ENCODE measurements at regions not wholly inside any gene's neighbourhood (a gene's known extent, or its start where the extent isn't known, plus 50 kb on each side); places are given as distances from the start of the nearest gene placed in this dataset.

DNA sequence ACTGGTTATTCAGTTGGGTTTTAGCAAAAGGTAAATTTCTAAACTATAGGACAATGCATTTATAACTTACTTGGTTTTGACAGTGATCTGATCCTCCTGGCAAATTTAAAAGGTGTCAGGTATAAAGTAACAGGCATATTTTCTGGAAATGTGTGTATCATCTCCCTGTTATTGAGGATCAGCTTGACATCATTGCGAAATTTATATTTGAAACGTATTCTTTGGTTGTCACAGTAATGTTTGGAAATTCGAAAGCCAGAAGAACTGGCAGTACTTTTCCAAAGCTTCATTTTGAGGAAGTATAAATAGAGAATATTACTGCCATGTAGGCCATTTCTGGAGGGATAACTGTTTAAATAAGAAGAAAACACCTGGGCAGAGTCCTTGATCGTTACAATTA, 422.2 kb upstream of the NRXN1 start:
- no peak for FAIRE-seq
- DNase-seq (ENCODE audit: insufficient read length, low spot score) = no peak
- TF ChIP-seq POLR2A (IDR thresholded peaks at IDR 0.05; ENCODE audit: low read depth, low read length) (no peak), SPI1 (IDR thresholded peaks at IDR 0.05; ENCODE audit: low read depth, low read length) (no peak)

DNA sequence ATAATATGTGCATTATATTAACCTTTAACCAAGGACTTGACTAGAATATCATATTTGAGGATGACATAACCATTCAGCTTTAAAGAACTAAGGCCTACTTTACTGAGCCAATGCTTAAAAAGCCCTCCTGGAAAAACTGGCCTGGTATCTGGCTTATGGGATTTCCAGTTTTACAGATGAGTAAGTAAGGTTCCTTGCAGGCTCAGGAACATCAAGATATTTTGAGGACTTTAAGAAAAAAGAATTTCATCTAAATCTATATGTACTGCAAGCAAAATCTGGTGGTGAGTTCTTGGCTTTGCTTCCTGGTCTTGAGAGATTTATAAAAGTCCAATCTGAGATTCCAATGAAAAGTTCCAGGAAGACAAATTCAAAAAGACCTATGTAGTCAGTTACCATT, 417.0 kb upstream of the NRXN1 start:
- no peak for FAIRE-seq
- TF ChIP-seq POU2F2 (IDR thresholded peaks at IDR 0.05; ENCODE audit: low read depth, low read length) (no peak), SPI1 (IDR thresholded peaks at IDR 0.05; ENCODE audit: low read depth, low read length) (no peak), TAF1 (IDR thresholded peaks at IDR 0.05; ENCODE audit: low read depth, low read length) (no peak), PAX5 (IDR thresholded peaks at IDR 0.05; ENCODE audit: insufficient read depth, low read length, severe bottlenecking) (no peak), POLR2A (IDR thresholded peaks at IDR 0.05; ENCODE audit: low read depth, low read length) (no peak), POLR2AphosphoS5 (IDR thresholded peaks at IDR 0.05; ENCODE audit: low read depth, low read length) (no peak)
- no peak for DNase-seq (ENCODE audit: insufficient read length, low spot score)

DNA sequence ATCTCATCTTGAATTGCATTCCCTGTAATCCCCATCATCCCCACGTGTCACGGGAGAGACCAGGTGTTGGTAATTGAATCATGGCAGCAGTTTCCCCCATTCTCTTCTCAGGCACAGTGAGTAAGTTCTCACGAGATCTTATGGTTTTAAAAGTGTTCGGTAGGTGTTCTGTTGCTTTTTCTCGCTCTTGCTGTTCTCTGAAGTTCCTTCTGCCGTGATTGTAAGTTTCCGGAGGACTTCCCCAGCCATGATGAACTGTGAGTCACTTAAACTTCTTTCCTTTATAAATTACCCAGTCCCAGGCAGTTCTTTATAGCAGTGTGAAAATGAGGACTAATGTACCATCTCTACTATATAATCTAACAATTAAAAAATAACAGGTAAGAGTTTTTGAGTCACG, 409.9 kb upstream of the NRXN1 start:
- no peak for DNase-seq (ENCODE audit: insufficient read length, low spot score)
- no peak for FAIRE-seq
- TF ChIP-seq SPI1 (IDR thresholded peaks at IDR 0.05; ENCODE audit: low read depth, low read length) = no peak
- TF ChIP-seq POU2F2 (IDR thresholded peaks at IDR 0.05; ENCODE audit: low read depth, low read length) = no peak
- TF ChIP-seq TAF1 (IDR thresholded peaks at IDR 0.05; ENCODE audit: low read depth, low read length) = no peak
- TF ChIP-seq PAX5 (IDR thresholded peaks at IDR 0.05; ENCODE audit: insufficient read depth, low read length, severe bottlenecking) = no peak
- TF ChIP-seq POLR2AphosphoS5 (IDR thresholded peaks at IDR 0.05; ENCODE audit: low read depth, low read length) = no peak
- no peak for TF ChIP-seq POLR2A (IDR thresholded peaks at IDR 0.05; ENCODE audit: low read depth, low read length)

DNA sequence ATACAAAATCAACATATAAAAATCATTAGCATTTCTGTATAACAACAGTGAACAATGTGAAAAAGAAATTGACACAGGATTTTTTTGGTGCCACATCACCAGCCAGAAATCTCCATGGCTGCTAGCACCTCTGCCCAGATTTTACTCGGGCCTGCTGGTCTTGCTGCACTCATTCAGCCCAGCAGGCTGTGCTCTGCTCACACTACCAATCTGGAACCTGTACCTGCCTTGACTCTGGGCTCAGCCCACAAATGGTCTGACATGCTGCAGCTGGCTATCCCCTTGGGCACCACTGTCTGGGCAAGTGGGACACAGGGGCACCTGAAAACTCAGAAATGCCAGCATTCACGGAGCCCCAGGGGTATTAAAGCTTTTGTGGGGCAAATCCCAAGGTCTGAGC, 392.5 kb upstream of the NRXN1 start:
- no peak for FAIRE-seq
- no peak for TF ChIP-seq SPI1 (IDR thresholded peaks at IDR 0.05; ENCODE audit: low read depth, low read length)
- TF ChIP-seq POLR2AphosphoS5 (IDR thresholded peaks at IDR 0.05; ENCODE audit: low read depth, low read length) = no peak
- no peak for TF ChIP-seq PAX5 (IDR thresholded peaks at IDR 0.05; ENCODE audit: insufficient read depth, low read length, severe bottlenecking)
- no peak for TF ChIP-seq POU2F2 (IDR thresholded peaks at IDR 0.05; ENCODE audit: low read depth, low read length)
- TF ChIP-seq TAF1 (IDR thresholded peaks at IDR 0.05; ENCODE audit: low read depth, low read length) = no peak
- no peak for TF ChIP-seq POLR2A (IDR thresholded peaks at IDR 0.05; ENCODE audit: low read depth, low read length)
- DNase-seq (ENCODE audit: insufficient read length, low spot score) = no peak

DNA sequence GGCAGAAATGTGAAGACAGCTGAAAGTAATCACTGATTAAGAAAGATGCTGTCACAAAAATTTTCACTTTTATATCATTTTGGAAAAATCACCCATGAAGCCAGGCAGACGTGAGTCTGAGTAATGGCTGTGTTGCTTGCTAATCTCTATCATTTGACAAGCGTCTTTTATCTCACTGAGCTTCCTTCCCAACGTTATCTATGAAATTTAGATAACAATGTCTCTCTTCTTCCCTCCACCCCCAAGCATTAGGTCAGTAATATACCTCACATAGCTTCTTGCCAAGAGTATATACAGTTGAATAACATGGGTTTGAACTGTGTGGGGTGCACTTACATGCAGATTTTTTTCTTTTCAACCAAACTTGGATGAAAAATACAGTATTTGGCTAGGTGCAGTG, 388.6 kb upstream of the NRXN1 start:
- no peak for TF ChIP-seq TAF1 (IDR thresholded peaks at IDR 0.05; ENCODE audit: low read depth, low read length)
- no peak for TF ChIP-seq POLR2AphosphoS5 (IDR thresholded peaks at IDR 0.05; ENCODE audit: low read depth, low read length)
- no peak for TF ChIP-seq SPI1 (IDR thresholded peaks at IDR 0.05; ENCODE audit: low read depth, low read length)
- no peak for TF ChIP-seq POLR2A (IDR thresholded peaks at IDR 0.05; ENCODE audit: low read depth, low read length)
- no peak for TF ChIP-seq POU2F2 (IDR thresholded peaks at IDR 0.05; ENCODE audit: low read depth, low read length)
- no peak for TF ChIP-seq PAX5 (IDR thresholded peaks at IDR 0.05; ENCODE audit: insufficient read depth, low read length, severe bottlenecking)
- FAIRE-seq (no peak), DNase-seq (ENCODE audit: insufficient read length, low spot score) (no peak)

DNA sequence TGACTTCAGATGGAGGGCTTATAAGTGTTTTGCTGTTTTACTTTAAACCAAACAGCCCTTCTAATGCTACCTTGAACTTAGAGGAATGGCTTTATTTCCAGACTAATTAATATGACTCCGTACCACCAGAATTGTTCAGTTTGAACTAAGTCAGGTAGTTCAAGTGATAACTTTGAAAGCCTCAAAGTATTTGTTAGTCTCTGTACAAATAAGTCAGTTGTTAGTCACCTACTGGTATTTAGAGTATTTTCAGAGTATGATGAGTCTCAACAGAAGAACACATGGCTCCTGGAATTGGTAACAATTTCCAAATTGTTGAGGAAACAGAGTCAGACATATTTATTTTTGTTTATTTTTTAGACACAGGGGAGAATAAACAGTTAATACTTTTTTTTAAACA, 381.8 kb upstream of the NRXN1 start:
- DNase-seq (ENCODE audit: insufficient read length, low spot score) = no peak
- TF ChIP-seq SPI1 (IDR thresholded peaks at IDR 0.05; ENCODE audit: low read depth, low read length) = no peak
- no peak for TF ChIP-seq POLR2AphosphoS5 (IDR thresholded peaks at IDR 0.05; ENCODE audit: low read depth, low read length)
- TF ChIP-seq POLR2A (IDR thresholded peaks at IDR 0.05; ENCODE audit: low read depth, low read length) = no peak
- no peak for TF ChIP-seq PAX5 (IDR thresholded peaks at IDR 0.05; ENCODE audit: insufficient read depth, low read length, severe bottlenecking)
- no peak for TF ChIP-seq TAF1 (IDR thresholded peaks at IDR 0.05; ENCODE audit: low read depth, low read length)
- TF ChIP-seq POU2F2 (IDR thresholded peaks at IDR 0.05; ENCODE audit: low read depth, low read length) = no peak

DNA sequence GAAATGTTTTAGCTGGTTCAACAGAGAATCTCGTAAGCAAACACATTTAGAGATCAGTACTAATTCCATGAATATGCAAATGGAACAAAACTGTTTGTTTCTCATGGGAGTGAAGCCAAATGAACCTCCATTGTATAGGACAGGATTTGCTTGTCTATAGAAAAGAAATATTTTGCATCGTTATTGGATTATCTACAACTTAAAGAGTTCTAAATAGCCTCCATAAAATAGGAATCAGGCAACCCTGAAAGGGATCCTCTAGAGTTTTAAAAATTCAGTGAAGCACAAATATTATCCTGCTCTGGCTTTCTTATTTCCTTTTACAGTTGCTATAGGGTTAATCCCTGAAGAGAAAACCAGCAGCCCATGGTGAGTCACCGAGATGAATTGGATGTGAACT, 378.4 kb upstream of the NRXN1 start:
- TF ChIP-seq POLR2AphosphoS5 (IDR thresholded peaks at IDR 0.05; ENCODE audit: low read depth, low read length) (no peak), POU2F2 (IDR thresholded peaks at IDR 0.05; ENCODE audit: low read depth, low read length) (no peak), PAX5 (IDR thresholded peaks at IDR 0.05; ENCODE audit: insufficient read depth, low read length, severe bottlenecking) (no peak), SPI1 (IDR thresholded peaks at IDR 0.05; ENCODE audit: low read depth, low read length) (no peak), TAF1 (IDR thresholded peaks at IDR 0.05; ENCODE audit: low read depth, low read length) (no peak), POLR2A (IDR thresholded peaks at IDR 0.05; ENCODE audit: low read depth, low read length) (no peak)
- DNase-seq (ENCODE audit: insufficient read length, low spot score) (no peak), FAIRE-seq (no peak)

More for the DNA sequence above, 381.8 kb upstream of the NRXN1 start:
- FAIRE-seq = no peak

DNA sequence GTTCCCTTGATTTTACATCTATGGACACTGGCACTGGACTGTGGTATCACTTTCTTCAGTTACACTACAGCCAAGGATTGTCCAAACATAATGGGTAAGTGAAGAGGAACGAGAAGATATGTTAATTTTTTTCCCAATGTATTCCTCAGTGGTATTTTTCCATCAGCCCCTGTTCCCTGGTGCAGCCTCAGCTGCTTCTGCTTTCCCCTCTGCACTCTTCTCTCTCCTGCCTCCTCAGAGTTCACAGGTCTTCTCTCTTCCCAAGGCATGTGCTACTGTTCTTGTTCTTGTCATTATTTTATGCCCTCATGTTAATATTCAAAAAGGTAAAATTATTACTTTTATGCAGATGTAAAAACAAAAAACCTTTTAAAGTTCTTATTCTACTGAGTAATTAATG, 378.0 kb upstream of the NRXN1 start:
- FAIRE-seq (no peak), DNase-seq (ENCODE audit: insufficient read length, low spot score) (no peak)
- TF ChIP-seq PAX5 (IDR thresholded peaks at IDR 0.05; ENCODE audit: insufficient read depth, low read length, severe bottlenecking) (no peak), POLR2AphosphoS5 (IDR thresholded peaks at IDR 0.05; ENCODE audit: low read depth, low read length) (no peak), POLR2A (IDR thresholded peaks at IDR 0.05; ENCODE audit: low read depth, low read length) (no peak), POU2F2 (IDR thresholded peaks at IDR 0.05; ENCODE audit: low read depth, low read length) (no peak), TAF1 (IDR thresholded peaks at IDR 0.05; ENCODE audit: low read depth, low read length) (no peak), SPI1 (IDR thresholded peaks at IDR 0.05; ENCODE audit: low read depth, low read length) (no peak)

DNA sequence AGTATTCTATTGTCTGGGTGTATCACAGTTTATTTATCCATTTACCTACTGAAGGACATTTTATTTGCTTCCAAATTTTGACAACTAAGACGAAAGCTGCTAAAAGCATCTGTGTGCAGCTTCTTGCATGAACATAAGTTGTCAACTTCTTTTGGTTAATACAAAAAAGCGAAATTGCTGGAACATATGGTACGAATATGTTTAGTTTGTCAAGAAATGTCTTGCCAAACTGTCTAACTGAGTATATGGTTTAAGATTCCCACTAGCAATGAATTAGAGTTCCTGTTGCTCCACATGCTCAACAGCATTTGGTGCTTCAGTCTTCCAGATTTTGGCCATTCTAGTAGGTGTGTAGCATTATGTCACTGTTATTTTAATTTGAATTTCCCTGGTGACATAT, 372.3 kb upstream of the NRXN1 start:
- no peak for TF ChIP-seq POLR2A (IDR thresholded peaks at IDR 0.05; ENCODE audit: low read depth, low read length)
- no peak for TF ChIP-seq PAX5 (IDR thresholded peaks at IDR 0.05; ENCODE audit: insufficient read depth, low read length, severe bottlenecking)
- no peak for TF ChIP-seq SPI1 (IDR thresholded peaks at IDR 0.05; ENCODE audit: low read depth, low read length)
- FAIRE-seq = no peak
- no peak for DNase-seq (ENCODE audit: insufficient read length, low spot score)

DNA sequence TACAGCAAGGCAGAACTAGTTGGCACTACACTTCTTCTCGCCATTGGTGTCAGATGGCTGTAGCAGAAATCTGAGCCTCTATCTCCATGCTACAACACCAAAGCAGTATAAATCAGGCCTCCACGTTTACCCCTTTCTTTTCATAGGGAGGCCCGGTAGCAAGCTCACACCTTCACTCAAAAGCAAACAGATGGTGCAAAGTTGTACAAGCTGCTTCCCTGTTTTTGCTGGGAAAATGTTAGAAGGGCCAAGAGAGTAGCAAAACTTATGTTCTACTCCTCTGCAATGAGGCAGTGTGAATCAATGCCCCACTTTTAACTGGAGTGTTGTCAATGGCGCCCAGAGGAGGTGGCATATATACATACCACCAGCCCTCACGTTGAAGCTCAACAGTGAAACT, 369.6 kb upstream of the NRXN1 start:
- no peak for FAIRE-seq
- no peak for TF ChIP-seq SPI1 (IDR thresholded peaks at IDR 0.05; ENCODE audit: low read depth, low read length)
- DNase-seq (ENCODE audit: insufficient read length, low spot score) = no peak

DNA sequence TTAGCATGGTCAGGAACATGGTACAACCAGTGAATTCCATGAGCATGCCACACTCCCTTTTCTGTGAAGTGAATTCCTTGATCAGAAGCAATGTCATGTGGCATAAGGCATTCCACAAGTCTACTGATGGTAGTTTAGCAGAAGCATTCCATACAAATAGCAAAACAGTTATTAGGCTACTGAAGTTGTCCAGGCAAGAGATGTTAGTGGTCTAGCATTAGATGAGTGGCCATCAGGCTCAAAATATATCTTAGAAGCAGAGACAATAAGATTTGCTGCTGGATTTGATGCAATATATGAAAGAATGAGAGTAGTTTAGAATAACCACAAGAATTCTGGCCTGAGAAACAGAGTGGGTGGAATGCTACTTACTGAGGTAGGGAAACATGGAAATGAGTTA, 355.3 kb upstream of the NRXN1 start:
- no peak for DNase-seq (ENCODE audit: insufficient read length, low spot score)
- no peak for FAIRE-seq
- TF ChIP-seq PAX5 (IDR thresholded peaks at IDR 0.05; ENCODE audit: insufficient read depth, low read length, severe bottlenecking) = no peak
- no peak for TF ChIP-seq POLR2AphosphoS5 (IDR thresholded peaks at IDR 0.05; ENCODE audit: low read depth, low read length)
- no peak for TF ChIP-seq POLR2A (IDR thresholded peaks at IDR 0.05; ENCODE audit: low read depth, low read length)
- TF ChIP-seq SPI1 (IDR thresholded peaks at IDR 0.05; ENCODE audit: low read depth, low read length) = no peak
- no peak for TF ChIP-seq POU2F2 (IDR thresholded peaks at IDR 0.05; ENCODE audit: low read depth, low read length)
- TF ChIP-seq TAF1 (IDR thresholded peaks at IDR 0.05; ENCODE audit: low read depth, low read length) = no peak

Measured in GM12891 (cell line).